AG04449 (cell line): ENCODE measurements at regions not wholly inside any gene's neighbourhood (a gene's known extent, or its start where the extent isn't known, plus 50 kb on each side); places are given as distances from the start of the nearest gene placed in this dataset.

ENCODE experiments used
- CTCF ChIA-PET: fragments of 350-600 bp; formaldehyde crosslinking; extraction: SDS; loops from one replicate; lab custom pipeline; 2021; ENCODE audit warnings: antibody characterized with exemption; lab: Yijun Ruan, JAX
- POLR2A ChIA-PET: fragments of 400-600, 350-600 bp; formaldehyde crosslinking; extraction: SDS; loops from one replicate; lab custom pipeline; 2020; ENCODE audit warnings: antibody characterized with exemption, inconsistent platforms; lab: Yijun Ruan, JAX
- DNase-seq: peaks from one replicate; pipeline ENCODE4 v3.0.0-alpha.2; 2010; ENCODE audit warnings: low read depth, low spot score
- H3K4me3 ChIP-seq: 2 replicates; pipeline ENCODE4 v1.5.1; 2011; ENCODE audit warnings: low read depth, mild to moderate bottlenecking, control low read depth, low read length
- CTCF ChIP-seq: IDR thresholded peaks from one replicate; pipeline ENCODE4 v1.5.1; 2011; ENCODE audit warnings: mild to moderate bottlenecking, moderate library complexity, low read length, control low read depth, inconsistent platforms; ENCODE audit not compliant: insufficient read depth; ENCODE audit errors: missing control alignments

- no peak for TF ChIP-seq CTCF
- DNase-seq, result no peak
- ChIA-PET CTCF (no interaction called here), POLR2A (no interaction called here)
- H3K4me3 ChIP-seq, result no peak overlapping the region
Observed at GRCh38 chr3:181952929-181953328, 241.2 kb downstream of the SOX2 start.

- ChIA-PET CTCF (no interaction called here), POLR2A (interaction anchor here (0.6 kb wide), 1 partner anchor 747 kb away, joined by 4 read pairs; no protein-coding TSS in a partner anchor)
- TF ChIP-seq CTCF, result no peak
- H3K4me3 ChIP-seq, result no peak overlapping the region
- DNase-seq, result no peak
Observed at GRCh38 chr3:181955566-181955965, 243.8 kb downstream of the SOX2 start.

- no peak overlapping the region for H3K4me3 ChIP-seq
- DNase-seq, result no peak
- CTCF ChIA-PET, result no interaction called here
- TF ChIP-seq CTCF, result no peak
- POLR2A ChIA-PET, result no interaction called here
Observed at GRCh38 chr3:181956122-181956521, 244.4 kb downstream of the SOX2 start.

GRCh38 chr3:181966393-181966792 is 254.7 kb downstream of the SOX2 start:
- POLR2A ChIA-PET, result no interaction called here
- CTCF ChIA-PET, result no interaction called here
- no peak for TF ChIP-seq CTCF
- H3K4me3 ChIP-seq, result no peak overlapping the region
- no peak for DNase-seq

- TF ChIP-seq CTCF, result no peak
- no peak overlapping the region for H3K4me3 ChIP-seq
- DNase-seq, result no peak
- ChIA-PET POLR2A (no interaction called here), CTCF (no interaction called here)
Observed at GRCh38 chr3:181969925-181970324, 258.2 kb downstream of the SOX2 start.

- DNase-seq, result no peak
- ChIA-PET CTCF (no interaction called here), POLR2A (no interaction called here)
- no peak overlapping the region for H3K4me3 ChIP-seq
- TF ChIP-seq CTCF, result no peak
Observed at GRCh38 chr3:181971424-181971823, 259.7 kb downstream of the SOX2 start.

GRCh38 chr3:181974198-181974597 is 262.5 kb downstream of the SOX2 start:
- DNase-seq, result no peak
- CTCF ChIA-PET, result no interaction called here
- POLR2A ChIA-PET, result no interaction called here
- no peak for TF ChIP-seq CTCF
- no peak overlapping the region for H3K4me3 ChIP-seq
